Progenitor cell of endocrine pancreas (in vitro differentiated cells): ENCODE measurements at regions not wholly inside any gene's neighbourhood (a gene's known extent, or its start where the extent isn't known, plus 50 kb on each side); places are given as distances from the start of the nearest gene placed in this dataset.
"Not testable (repeated sequence)": the region's sequence is repeated elsewhere in the genome, so short reads cannot be mapped to it uniquely, and the experiment has no call there.

Experiments used
- DNase-seq: peaks from one replicate; pipeline ENCODE4 v3.0.0; 2021; ENCODE audit warnings: low spot score; ENCODE audit not compliant: unreplicated experiment
- H3K27ac Mint-ChIP-seq: 2 replicates; pipeline ENCODE4 v1.8.0; 2021; ENCODE audit warnings: mild to moderate bottlenecking, moderate library complexity, mixed read lengths
- H3K27me3 Mint-ChIP-seq: 2 replicates; pipeline ENCODE4 v1.8.0; 2021; ENCODE audit warnings: mixed read lengths
- H3K36me3 Mint-ChIP-seq: 2 replicates; pipeline ENCODE4 v1.8.0; 2022; ENCODE audit warnings: mixed read lengths; ENCODE audit not compliant: insufficient read depth
- H3K4me1 Mint-ChIP-seq: 2 replicates; pipeline ENCODE4 v1.8.0; 2021; ENCODE audit warnings: low read depth, mixed read lengths
- H3K4me3 Mint-ChIP-seq: 2 replicates; pipeline ENCODE4 v1.8.0; 2021; ENCODE audit warnings: low read depth, mild to moderate bottlenecking, moderate library complexity, mixed read lengths
- H3K9me3 Mint-ChIP-seq: 2 replicates; pipeline ENCODE4 v1.8.0; 2021; ENCODE audit warnings: low read depth, mixed read lengths
- TF ChIP-seq, protein P1 (sequence below): fragments of 200-600 bp; sonication (generic); IDR thresholded peaks from one replicate; pipeline ENCODE4 v1.5.0; 2021; ENCODE audit warnings: antibody characterized with exemption, mild to moderate bottlenecking; ENCODE audit not compliant: unreplicated experiment

DNA sequence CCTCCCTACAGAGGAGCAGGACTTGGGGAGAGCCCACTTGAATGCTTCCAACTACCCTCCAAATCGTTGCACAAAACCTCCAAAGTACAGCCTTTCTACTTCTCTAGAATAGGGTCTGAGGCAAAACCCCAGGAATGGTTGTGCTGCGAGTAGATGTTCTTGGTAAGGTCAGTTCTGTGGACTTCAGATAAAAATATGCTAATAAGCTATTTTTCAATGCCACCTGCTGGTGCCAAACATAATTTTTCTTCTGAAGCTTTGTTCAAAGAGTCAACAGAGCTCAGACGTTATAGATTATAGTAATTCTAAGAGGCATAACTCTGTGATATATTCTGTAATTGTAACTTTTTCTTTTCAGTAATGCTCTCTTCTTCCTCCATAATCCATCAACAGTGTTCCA is 425.7 kb downstream of the GPAT3 start:
- Mint-ChIP-seq H3K36me3 (no peaks in the 10 kb centered on the region), H3K4me1 (no peaks in the 10 kb centered on the region), H3K27ac (no peak overlapping the region), H3K27me3 (no peaks in the 10 kb centered on the region), H3K4me3 (no peak overlapping the region), H3K9me3 (peaks cover 14% of the 10 kb centered on the region)
- TF ChIP-seq, protein P1, sequence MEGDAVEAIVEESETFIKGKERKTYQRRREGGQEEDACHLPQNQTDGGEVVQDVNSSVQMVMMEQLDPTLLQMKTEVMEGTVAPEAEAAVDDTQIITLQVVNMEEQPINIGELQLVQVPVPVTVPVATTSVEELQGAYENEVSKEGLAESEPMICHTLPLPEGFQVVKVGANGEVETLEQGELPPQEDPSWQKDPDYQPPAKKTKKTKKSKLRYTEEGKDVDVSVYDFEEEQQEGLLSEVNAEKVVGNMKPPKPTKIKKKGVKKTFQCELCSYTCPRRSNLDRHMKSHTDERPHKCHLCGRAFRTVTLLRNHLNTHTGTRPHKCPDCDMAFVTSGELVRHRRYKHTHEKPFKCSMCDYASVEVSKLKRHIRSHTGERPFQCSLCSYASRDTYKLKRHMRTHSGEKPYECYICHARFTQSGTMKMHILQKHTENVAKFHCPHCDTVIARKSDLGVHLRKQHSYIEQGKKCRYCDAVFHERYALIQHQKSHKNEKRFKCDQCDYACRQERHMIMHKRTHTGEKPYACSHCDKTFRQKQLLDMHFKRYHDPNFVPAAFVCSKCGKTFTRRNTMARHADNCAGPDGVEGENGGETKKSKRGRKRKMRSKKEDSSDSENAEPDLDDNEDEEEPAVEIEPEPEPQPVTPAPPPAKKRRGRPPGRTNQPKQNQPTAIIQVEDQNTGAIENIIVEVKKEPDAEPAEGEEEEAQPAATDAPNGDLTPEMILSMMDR, result no peak
- no peak for DNase-seq

DNA sequence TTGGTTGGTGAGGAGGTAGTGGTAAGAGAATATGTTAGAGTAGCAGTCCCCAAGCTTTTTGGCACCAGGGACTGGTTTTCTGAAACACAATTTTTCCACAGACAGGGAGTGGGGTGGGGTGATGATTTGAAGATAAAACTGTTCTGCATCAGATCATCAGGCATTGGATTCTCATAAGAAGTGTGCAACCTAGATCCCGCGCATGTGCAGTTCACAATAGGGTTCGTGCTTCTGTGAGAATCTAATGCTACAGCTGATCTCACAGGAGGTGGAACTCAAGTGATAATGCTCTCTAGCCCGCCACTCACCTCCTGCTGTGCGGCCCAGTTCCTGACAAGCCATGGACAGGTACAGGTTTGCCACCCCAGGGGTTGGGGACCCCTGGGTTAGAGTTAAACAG is 423.3 kb downstream of the GPAT3 start:
- DNase-seq, result no peak
- no peak overlapping the region for H3K4me3 Mint-ChIP-seq
- H3K27me3 Mint-ChIP-seq, result no peaks in the 10 kb centered on the region
- no peaks in the 10 kb centered on the region for H3K4me1 Mint-ChIP-seq
- no peaks in the 10 kb centered on the region for H3K36me3 Mint-ChIP-seq
- TF ChIP-seq, protein P1, result no peak
- H3K27ac Mint-ChIP-seq, result no peak overlapping the region
- H3K9me3 Mint-ChIP-seq, result peaks cover 15% of the 10 kb centered on the region

DNA sequence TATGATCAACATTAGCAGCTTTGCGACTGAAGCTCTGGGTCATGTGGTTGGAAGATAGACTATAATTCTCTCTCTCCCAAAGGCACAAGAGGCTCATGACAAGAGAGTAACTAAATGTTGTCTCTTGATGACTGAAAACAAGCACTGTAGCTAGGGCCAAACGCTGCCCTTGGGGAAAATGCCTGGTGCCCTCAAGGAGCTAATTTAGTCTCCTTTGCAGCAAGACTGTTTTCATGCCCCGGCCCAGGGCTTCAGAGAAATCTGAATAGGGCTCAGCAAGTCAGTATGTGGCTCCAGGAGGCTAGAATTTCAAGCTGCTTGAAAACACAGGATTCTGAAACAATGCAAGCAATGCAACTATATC is 411.9 kb downstream of the GPAT3 start:
- Mint-ChIP-seq H3K27me3 (no peaks in the 10 kb centered on the region), H3K27ac (no peak overlapping the region), H3K4me1 (peaks cover 2% of the 10 kb centered on the region), H3K4me3 (no peak overlapping the region), H3K36me3 (no peaks in the 10 kb centered on the region), H3K9me3 (no peaks in the 10 kb centered on the region)
- no peak for DNase-seq
- TF ChIP-seq, protein P1, result no peak

DNA sequence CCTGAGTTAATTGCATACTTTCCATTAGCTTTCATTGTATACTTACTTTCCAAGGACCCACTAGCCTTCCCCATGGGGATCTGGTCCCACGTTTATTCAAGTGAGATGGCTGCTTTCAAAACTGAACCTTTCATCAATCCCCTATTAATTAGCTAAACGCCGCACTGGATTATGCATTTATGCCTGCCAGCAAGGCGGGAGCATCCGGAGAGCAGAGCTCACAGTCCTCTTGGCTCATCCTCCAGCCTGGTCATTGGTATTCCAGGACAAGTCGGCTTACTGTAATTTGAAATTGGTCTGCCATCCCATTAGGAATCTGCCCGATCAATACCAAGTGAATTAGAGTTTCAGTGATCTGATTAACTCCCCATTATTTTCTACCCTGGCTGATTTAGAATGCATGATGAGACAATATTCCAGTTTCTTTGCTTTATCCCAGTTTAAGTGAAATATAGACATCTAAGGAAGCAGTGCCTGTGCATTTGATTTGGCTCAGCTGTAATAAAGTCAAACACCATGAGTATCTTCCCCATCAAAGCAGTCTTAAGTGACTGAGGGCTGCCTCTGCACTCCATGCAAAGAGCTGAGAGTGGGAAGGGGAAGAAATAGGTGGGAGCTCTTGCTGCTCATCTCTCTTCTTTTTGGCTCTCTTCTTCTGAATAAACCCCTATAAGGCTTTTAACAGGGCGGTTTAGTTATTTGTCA is 411.4 kb downstream of the GPAT3 start:
- Mint-ChIP-seq H3K9me3 (no peaks in the 10 kb centered on the region), H3K27ac (no peak overlapping the region), H3K4me1 (peaks cover 2% of the 10 kb centered on the region), H3K27me3 (no peaks in the 10 kb centered on the region), H3K36me3 (no peaks in the 10 kb centered on the region), H3K4me3 (no peak overlapping the region)
- DNase-seq, result no peak
- TF ChIP-seq, protein P1, result no peak

DNA sequence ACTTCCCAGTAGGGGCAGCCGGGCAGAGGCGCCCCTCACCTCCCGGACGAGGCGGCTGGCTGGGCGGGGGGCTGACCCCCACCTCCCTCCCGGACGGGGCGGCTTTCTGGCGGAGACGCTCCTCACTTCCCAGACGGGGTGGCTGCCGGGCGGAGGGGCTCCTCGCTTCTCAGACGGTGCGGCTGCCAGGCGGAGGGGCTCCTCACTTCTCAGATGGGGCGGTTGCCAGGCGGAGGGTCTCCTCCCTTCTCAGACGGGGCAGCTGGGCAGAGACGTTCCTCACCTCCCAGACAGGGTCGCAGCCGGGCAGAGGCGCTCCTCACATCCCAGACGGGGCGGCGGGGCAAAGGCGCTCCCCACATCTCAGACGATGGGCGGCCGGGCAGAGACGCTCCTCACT is 407.8 kb downstream of the GPAT3 start:
- H3K4me3 Mint-ChIP-seq, H3K4me1 Mint-ChIP-seq, H3K9me3 Mint-ChIP-seq, H3K36me3 Mint-ChIP-seq, DNase-seq, H3K27me3 Mint-ChIP-seq, H3K27ac Mint-ChIP-seq: not testable (repeated sequence)

DNA sequence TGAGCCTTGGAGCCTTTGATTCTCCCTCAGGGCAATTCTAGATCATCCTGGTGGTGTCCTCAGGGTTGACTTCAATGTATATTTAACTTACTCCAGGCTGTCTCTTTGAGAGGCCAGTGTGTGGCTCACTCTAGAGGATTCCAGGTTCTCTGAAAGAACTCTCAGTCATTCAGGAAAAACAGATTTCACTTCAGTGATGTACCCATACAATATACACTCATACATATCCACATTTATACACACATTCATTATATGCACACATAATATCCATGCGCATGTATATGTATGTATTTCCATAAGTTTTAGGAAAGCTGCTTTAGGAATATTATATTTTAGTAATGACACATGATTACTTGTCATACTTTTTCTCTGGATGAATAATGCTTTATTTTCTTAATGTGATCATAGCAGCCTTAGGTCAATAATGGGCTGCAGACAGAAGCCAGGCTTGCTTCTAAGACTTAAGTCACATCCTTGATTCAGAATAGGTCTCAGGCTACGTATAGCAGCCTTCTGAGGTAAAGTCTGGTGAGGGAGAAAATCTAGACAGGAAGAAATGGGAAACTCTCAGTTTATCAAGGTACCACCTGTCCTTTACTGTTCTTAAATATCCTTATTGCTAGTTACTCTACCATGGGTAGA is 397.0 kb downstream of the GPAT3 start:
- Mint-ChIP-seq H3K4me3 (no peak overlapping the region), H3K27ac (no peak overlapping the region), H3K36me3 (no peaks in the 10 kb centered on the region), H3K27me3 (peaks cover 5% of the 10 kb centered on the region), H3K9me3 (no peaks in the 10 kb centered on the region), H3K4me1 (peaks cover 1% of the 10 kb centered on the region)
- TF ChIP-seq, protein P1, result no peak
- DNase-seq, result no peak
